NT2/D1 (cell line): ENCODE measurements at regions not wholly inside any gene's neighbourhood (a gene's known extent, or its start where the extent isn't known, plus 50 kb on each side); places are given as distances from the start of the nearest gene placed in this dataset.

ENCODE experiments used
- DNase-seq: peaks from one replicate; pipeline ENCODE4 v3.0.0-alpha.2; 2011; ENCODE audit warnings: low read depth, low spot score
- H3K27me3 ChIP-seq: 2 replicates; pipeline ENCODE4 v1.6.0; 2011; ENCODE audit warnings: mild to moderate bottlenecking; ENCODE audit not compliant: insufficient read length, insufficient read depth
- H3K36me3 ChIP-seq: 2 replicates; pipeline ENCODE4 v1.6.1; 2011; ENCODE audit warnings: mild to moderate bottlenecking, low read length, mixed read lengths; ENCODE audit not compliant: insufficient read depth, insufficient read length
- H3K4me1 ChIP-seq: 2 replicates; pipeline ENCODE4 v1.5.1; 2011; ENCODE audit not compliant: insufficient read depth, insufficient read length
- H3K4me3 ChIP-seq: 2 replicates; pipeline ENCODE4 v1.5.1; 2011; ENCODE audit warnings: low read depth; ENCODE audit not compliant: insufficient read length
- H3K9ac ChIP-seq: 2 replicates; pipeline ENCODE4 v1.6.0; 2011; ENCODE audit warnings: low read depth; ENCODE audit not compliant: insufficient read length
- H3K9me3 ChIP-seq: 2 replicates; pipeline ENCODE4 v1.5.1; 2011; ENCODE audit warnings: mild to moderate bottlenecking, low read length; ENCODE audit not compliant: insufficient read depth
- SUZ12 ChIP-seq: IDR thresholded peaks from 2 replicates; pipeline ENCODE4 v1.6.1; 2011; ENCODE audit not compliant: insufficient read length, insufficient read depth; ENCODE audit errors: extremely low read depth
- YY1 ChIP-seq: IDR thresholded peaks from 2 replicates; pipeline ENCODE4 v1.6.1; 2011; ENCODE audit not compliant: insufficient read length, insufficient read depth
- ZNF274 ChIP-seq: IDR thresholded peaks from 2 replicates; pipeline ENCODE4 v1.6.1; 2011; ENCODE audit warnings: mild to moderate bottlenecking, low read depth, low read length

DNA sequence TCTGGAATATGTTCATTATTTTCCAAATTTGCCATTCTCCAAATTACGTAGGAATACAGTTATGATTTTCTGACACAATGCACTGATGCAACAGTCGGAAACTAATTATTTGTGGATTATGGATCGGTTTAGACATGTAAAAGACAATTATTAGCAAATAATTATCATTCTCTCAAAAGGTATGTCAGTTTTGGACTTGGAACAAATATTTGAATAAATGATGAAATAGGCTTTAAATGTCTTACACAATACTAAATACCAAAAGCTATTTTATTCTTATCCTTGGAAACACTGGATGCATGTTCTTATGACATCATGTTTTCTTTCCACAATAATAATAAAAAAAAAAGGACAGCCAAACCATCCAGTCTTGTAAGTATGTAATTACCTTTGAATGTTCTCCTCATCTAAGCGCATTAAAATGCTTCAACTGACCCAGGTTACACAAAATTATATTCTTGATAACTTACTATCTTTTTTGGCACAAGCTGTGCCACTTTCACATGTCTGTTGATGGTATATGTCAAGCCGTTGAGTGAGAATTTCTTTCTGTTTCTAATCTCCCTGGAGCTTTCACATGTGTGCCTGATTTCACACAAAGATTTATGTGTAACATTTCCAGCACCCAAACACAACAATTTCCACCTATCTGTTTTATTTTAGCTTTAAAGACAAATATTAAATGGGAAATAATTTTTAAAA, 238.5 kb upstream of the ZNF385D start:
- Histone ChIP-seq H3K27me3 (no peaks in the 10 kb centered on the region), H3K9me3 (no peaks in the 10 kb centered on the region), H3K36me3 (no peaks in the 10 kb centered on the region), H3K4me3 (no peak overlapping the region), H3K9ac (no peak overlapping the region), H3K4me1 (no peaks in the 10 kb centered on the region)
- TF ChIP-seq ZNF274 = no peak
- TF ChIP-seq YY1 = no peak
- TF ChIP-seq SUZ12 = no peak
- DNase-seq = no peak

DNA sequence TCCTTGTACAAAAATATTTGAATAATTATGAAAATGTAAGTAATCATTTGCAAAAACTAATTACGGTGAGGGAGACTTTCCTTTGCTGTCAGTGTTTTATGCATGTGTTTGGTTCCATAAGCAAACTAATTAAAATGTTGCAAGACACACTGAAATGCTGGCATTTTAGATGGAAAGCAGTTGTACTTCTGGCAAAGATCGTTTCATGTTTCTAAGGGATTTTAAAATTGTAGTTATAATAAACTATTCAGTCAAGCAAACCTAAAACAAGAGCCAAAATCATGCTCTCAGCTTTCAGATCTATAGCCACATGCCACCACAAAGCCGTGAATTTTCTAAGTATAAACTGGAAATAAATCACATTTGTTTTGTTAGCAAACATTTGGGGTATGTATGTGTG, 240.1 kb upstream of the ZNF385D start:
- no peaks in the 10 kb centered on the region for H3K36me3 ChIP-seq
- H3K4me1 ChIP-seq = no peaks in the 10 kb centered on the region
- no peak overlapping the region for H3K9ac ChIP-seq
- H3K27me3 ChIP-seq = no peaks in the 10 kb centered on the region
- no peak overlapping the region for H3K4me3 ChIP-seq
- no peak for TF ChIP-seq ZNF274
- no peak for TF ChIP-seq SUZ12
- TF ChIP-seq YY1 = no peak
- no peak for DNase-seq
- H3K9me3 ChIP-seq = no peaks in the 10 kb centered on the region

DNA sequence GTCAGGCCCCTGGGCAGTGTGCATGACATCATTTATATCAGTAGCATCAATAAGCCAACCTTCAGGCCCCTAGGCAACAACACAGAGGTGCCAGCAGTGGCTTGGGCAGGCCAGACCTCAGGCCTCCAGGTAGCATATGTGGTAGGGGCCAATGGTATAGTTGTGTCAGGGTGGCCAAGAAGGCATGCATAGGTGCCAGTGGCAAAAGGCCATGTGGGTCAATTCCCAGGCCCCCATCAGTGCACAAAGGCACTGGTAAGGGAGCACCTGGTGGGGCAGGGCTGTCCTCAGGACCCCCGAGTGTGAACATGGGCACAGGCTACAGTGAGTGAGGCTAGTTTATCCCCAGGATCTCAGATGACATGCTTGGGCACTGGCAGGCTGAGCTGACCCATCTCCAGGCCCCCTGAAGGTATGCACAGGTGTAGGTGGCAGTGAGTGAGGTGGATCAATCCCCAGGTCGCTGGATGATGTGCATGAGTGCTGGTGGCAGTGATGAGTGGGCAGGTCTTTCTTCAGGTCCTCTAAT, 244.1 kb upstream of the ZNF385D start:
- no peak for TF ChIP-seq YY1
- no peak for TF ChIP-seq ZNF274
- no peak for TF ChIP-seq SUZ12
- Histone ChIP-seq H3K4me1 (no peaks in the 10 kb centered on the region), H3K27me3 (no peaks in the 10 kb centered on the region), H3K4me3 (no peak overlapping the region), H3K36me3 (no peaks in the 10 kb centered on the region), H3K9me3 (no peaks in the 10 kb centered on the region), H3K9ac (no peak overlapping the region)
- no peak for DNase-seq

DNA sequence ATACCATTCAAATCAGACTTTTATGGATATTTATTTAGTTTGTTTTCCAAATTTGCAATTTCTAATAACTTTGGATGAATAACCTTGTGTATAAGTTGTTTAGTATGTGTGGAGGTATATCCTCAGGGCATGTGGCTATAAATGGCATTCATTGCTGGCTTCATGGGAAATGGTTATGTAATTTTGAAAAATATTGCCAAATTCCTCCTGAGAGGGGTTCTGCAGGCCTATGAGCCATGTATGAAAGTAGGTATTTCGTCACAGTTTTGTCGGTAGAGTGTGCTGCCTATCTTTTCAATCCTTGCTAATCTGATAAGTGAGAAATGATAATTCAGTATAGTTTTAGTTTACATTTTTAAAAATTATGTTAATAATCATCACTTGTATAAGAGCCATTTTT, 256.4 kb upstream of the ZNF385D start:
- Histone ChIP-seq H3K4me1 (no peaks in the 10 kb centered on the region), H3K9me3 (no peaks in the 10 kb centered on the region), H3K27me3 (no peaks in the 10 kb centered on the region), H3K36me3 (no peaks in the 10 kb centered on the region), H3K9ac (no peak overlapping the region), H3K4me3 (no peak overlapping the region)
- TF ChIP-seq ZNF274 (no peak), SUZ12 (no peak), YY1 (no peak)
- no peak for DNase-seq

DNA sequence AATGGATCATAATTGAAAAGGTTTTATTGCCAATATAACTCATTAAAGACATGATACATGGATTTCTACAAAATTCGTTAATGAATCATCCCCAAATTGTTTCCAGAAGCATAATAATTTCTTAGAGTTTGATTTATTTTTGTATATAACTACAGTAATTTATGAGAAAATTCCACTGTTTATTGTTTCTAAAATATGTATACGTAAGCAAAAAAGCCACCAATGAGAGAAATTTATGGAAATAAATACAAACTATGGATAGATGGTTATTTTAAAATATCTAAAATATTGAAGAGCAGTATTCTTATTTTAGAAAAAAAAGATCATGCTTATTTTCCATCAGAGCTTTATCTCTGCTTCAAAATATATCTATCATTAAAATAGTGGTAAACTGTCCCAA, 260.0 kb upstream of the ZNF385D start:
- DNase-seq = no peak
- Histone ChIP-seq H3K9me3 (no peaks in the 10 kb centered on the region), H3K9ac (no peak overlapping the region), H3K4me1 (no peaks in the 10 kb centered on the region), H3K36me3 (no peaks in the 10 kb centered on the region), H3K4me3 (no peak overlapping the region), H3K27me3 (no peaks in the 10 kb centered on the region)
- TF ChIP-seq YY1 (no peak), ZNF274 (no peak), SUZ12 (no peak)

GRCh38 chr3:22012471-22012870, 261.5 kb upstream of the ZNF385D start:
- Histone ChIP-seq H3K9me3 (no peaks in the 10 kb centered on the region), H3K4me1 (no peaks in the 10 kb centered on the region), H3K9ac (no peak overlapping the region), H3K36me3 (no peaks in the 10 kb centered on the region), H3K27me3 (no peaks in the 10 kb centered on the region), H3K4me3 (no peak overlapping the region)
- DNase-seq = no peak
- no peak for TF ChIP-seq YY1
- no peak for TF ChIP-seq SUZ12
- no peak for TF ChIP-seq ZNF274

DNA sequence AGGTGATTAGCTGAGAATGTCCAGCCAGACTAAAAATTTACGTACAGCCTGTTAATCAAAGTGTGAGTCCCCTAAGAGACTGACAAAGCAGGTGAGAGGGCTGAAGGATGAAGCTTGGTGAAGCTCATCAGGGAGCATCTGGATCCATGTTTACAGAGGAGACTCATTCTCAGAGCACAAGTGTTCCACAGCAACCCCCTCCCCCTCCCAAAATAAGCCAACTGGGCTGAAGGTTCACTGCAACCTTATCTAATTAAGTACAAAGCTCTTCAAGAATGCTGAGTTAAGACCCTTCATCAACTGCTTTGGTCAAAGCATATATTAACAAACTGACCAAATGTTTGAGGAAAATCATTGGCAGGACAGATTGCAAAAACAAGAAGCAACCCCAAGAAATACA, 262.6 kb upstream of the ZNF385D start:
- TF ChIP-seq YY1 (no peak), ZNF274 (no peak), SUZ12 (no peak)
- Histone ChIP-seq H3K4me1 (no peaks in the 10 kb centered on the region), H3K36me3 (no peaks in the 10 kb centered on the region), H3K27me3 (no peaks in the 10 kb centered on the region), H3K9me3 (no peaks in the 10 kb centered on the region), H3K4me3 (no peak overlapping the region), H3K9ac (no peak overlapping the region)
- no peak for DNase-seq
